Skin of body (tissue), 1 donor: ENCODE measurements at regions not wholly inside any gene's neighbourhood (a gene's known extent, or its start where the extent isn't known, plus 50 kb on each side); places are given as distances from the start of the nearest gene placed in this dataset.
"Not testable (repeated sequence)": the region's sequence is repeated elsewhere in the genome, so short reads cannot be mapped to it uniquely, and the experiment has no call there.

Source experiments
- DNase-seq: peaks from one replicate; lab custom pipeline; 2025; lab: John Stamatoyannopoulos, UW

- peak; percentile 95 for DNase-seq
Observed at GRCh38 chr9:134545543-134546245, 95.9 kb upstream of the COL5A1 start.

GRCh38 chr9:134546246-134546731, 95.3 kb upstream of the COL5A1 start:
- DNase-seq = peak; percentile 99

- no peak for DNase-seq
Observed at GRCh38 chr9:134546746-134547145, 94.9 kb upstream of the COL5A1 start.

- no peak for DNase-seq
Observed at GRCh38 chr9:134547161-134548100, 94.2 kb upstream of the COL5A1 start.

- no peak for DNase-seq
Observed at GRCh38 chr9:134548185-134548584, 93.4 kb upstream of the COL5A1 start.

- DNase-seq = no peak
Observed at GRCh38 chr9:134548618-134549017, 93.0 kb upstream of the COL5A1 start.

GRCh38 chr9:134549336-134549735, 92.3 kb upstream of the COL5A1 start:
- no peak for DNase-seq

GRCh38 chr9:134550081-134550480, 91.5 kb upstream of the COL5A1 start:
- not testable (repeated sequence) for DNase-seq

- DNase-seq = no peak
Observed at GRCh38 chr9:134550584-134550983, 91.0 kb upstream of the COL5A1 start.

GRCh38 chr9:134551176-134551575, 90.4 kb upstream of the COL5A1 start:
- no peak for DNase-seq

GRCh38 chr9:134551644-134552348, 89.8 kb upstream of the COL5A1 start:
- peak; percentile 84 for DNase-seq

GRCh38 chr9:134552349-134552990, 89.1 kb upstream of the COL5A1 start:
- no peak for DNase-seq

GRCh38 chr9:134553061-134553891, 88.3 kb upstream of the COL5A1 start:
- DNase-seq = no peak

GRCh38 chr9:134553996-134554372, 87.6 kb upstream of the COL5A1 start:
- DNase-seq = no peak

- peak; percentile 48 for DNase-seq
Observed at GRCh38 chr9:134554373-134555093, 87.1 kb upstream of the COL5A1 start.

- peak; percentile 44 for DNase-seq
Observed at GRCh38 chr9:134555094-134555650, 86.4 kb upstream of the COL5A1 start.

GRCh38 chr9:134556531-134557068, 85.0 kb upstream of the COL5A1 start:
- peak; percentile 97 for DNase-seq

GRCh38 chr9:134557331-134557730, 84.3 kb upstream of the COL5A1 start:
- no peak for DNase-seq
